Fibroblast of skin of right quadriceps (primary cell): ENCODE measurements at regions not wholly inside any gene's neighbourhood (a gene's known extent, or its start where the extent isn't known, plus 50 kb on each side); places are given as distances from the start of the nearest gene placed in this dataset.
"Not testable (repeated sequence)": the region's sequence is repeated elsewhere in the genome, so short reads cannot be mapped to it uniquely, and the experiment has no call there.

ENCODE experiments used
- DNase-seq: peaks from one replicate; pipeline ENCODE4 v3.0.0-alpha.2; 2013

DNA sequence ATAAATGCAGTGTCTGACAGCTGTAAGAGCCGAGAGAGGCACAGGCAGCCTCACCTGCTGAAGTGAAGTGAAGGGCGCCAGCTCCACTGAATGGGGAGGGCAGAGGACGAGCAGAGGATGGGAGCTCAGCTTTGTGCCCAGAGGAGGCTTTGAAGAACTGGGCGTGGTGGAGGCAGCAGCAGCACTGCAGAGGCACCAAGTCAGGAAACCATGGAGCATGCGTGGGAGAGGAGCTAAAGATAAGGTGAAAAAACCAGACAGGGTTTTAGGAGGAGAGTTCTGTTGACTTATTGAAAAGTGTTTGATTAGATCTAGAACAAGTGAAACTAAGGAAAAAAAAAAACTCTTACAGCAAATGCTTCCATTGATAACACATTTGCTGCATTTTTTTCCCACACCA, 216.4 kb downstream of the CXCL12 start:
- no peak for DNase-seq

DNA sequence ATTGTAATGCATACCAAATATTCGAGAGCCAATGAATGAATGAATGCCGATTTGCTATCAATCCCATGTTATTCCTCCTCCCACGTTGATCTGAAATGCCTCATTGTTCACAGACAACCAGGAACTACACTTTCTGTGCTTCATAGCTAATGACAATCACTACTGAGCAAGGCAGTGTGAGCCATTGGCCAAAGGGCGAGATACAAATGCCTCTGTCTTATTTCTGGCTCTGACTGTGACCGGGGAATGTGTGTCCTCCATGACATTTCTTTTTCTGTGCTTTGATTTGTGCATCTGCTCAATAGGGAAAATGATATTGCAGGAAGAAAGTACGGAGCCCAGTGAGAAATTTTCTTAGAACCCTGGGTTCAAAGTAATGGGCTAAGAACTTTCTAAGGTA, 217.1 kb downstream of the CXCL12 start:
- no peak for DNase-seq

DNA sequence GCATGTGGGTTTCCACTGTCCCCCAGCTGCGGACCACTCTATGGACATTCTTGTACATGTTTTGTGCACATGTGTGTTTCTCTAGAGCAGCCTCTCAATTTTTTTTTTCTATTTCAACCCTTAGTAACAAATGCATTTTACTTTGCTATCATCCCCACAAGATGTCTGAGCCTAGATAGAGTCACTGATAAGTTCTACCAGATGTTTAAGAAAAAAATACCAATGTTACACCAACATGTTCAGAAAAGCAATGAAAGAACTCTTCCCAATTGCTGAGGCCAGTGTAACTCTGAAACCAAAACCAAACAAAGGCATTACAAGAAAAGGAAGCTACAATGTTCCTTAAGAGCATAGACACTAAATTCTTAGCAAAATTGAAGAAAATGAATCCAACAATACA, 218.5 kb downstream of the CXCL12 start:
- no peak for DNase-seq

GRCh38 chr10:44164251-44164956, 220.5 kb downstream of the CXCL12 start:
- no peak for DNase-seq

GRCh38 chr10:44161184-44161583, 223.7 kb downstream of the CXCL12 start:
- DNase-seq: no peak

- no peak for DNase-seq
Observed at GRCh38 chr10:44157574-44157973, 227.3 kb downstream of the CXCL12 start.

GRCh38 chr10:44154956-44155355, 229.9 kb downstream of the CXCL12 start:
- DNase-seq: peak; percentile 75

DNA sequence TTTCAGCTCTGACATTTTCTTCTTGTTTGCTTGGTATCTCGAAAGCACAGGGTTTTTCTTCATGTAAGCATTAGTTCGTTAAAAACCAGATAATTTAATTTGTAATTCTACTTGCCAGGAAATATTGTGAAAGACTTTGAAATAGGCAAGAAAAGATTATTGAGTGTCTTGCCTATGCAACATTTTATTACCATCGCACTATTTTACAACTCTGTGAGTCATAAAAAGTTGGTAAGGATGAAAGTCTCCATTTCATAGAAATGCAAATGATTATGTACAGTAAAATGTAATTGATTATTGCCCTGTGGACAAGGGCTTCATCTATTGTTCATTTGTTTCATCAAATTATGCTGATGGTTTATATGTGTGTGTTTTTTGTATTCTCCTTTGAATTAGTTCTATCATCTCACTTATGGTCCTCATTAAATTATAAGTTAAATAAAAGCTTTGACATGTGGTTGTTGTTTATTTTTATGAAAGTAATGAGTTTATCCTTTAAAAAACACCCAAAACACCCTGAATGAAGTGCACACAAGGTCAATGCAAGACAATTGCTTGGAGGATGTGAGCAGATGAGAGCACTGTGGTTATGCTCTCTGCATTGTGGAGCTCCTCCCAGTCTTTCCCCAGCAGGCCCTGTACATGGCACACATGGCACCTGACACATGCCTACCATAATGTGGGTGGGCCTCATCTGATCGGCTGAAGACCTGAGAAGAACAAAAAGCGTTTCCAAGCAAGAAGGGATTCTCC, 230.8 kb downstream of the CXCL12 start:
- peak; percentile 65 for DNase-seq

GRCh38 chr10:44143556-44143955, 241.3 kb downstream of the CXCL12 start:
- no peak for DNase-seq

- peak; percentile 28 for DNase-seq
Observed at GRCh38 chr10:44132361-44133289, 252.3 kb downstream of the CXCL12 start.

- DNase-seq: no peak
Observed at GRCh38 chr10:44126291-44126717, 258.6 kb downstream of the CXCL12 start.

DNA sequence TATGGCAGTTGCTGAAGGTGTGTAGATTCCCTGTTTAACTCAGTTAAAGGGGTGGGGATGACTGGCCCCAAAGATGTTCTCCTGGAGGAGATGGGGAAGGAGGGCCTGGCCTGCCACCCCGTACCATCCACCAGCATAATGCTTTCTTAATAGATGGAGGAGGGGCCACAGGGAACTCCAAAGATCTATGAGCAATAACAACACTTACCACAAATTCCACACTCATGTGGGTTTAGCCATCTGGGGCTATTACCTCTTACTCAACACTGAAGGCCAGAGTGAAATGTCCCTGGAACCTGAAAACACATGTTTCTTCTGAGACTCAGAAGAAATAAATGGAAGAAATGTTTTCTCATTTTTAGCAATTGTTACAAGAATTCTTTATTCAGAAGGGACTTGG, 259.0 kb downstream of the CXCL12 start:
- peak; percentile 95 for DNase-seq

- no peak for DNase-seq
Observed at GRCh38 chr10:44118500-44118899, 266.4 kb downstream of the CXCL12 start.

GRCh38 chr10:44116474-44116873, 268.4 kb downstream of the CXCL12 start:
- DNase-seq: no peak

GRCh38 chr10:44115516-44115915, 269.4 kb downstream of the CXCL12 start:
- DNase-seq: no peak

DNA sequence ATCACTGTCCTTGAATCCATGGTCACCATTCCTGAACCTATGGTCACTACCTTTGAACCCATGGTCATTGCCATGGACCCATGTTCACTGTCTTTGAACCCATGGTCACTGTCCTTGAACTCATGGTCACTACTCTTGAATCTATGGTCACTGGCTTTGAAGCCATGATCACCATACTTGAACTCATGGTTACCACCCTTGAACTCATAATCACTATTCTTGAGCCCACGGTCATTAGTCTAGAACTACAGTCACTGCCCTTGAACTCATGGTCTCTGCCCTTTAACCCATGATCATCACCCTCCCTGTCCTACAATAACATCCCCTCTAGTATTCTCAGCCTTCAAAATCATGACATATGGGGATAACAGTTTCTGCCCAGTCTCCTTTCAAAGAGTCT, 270.5 kb downstream of the CXCL12 start:
- DNase-seq: no peak

DNA sequence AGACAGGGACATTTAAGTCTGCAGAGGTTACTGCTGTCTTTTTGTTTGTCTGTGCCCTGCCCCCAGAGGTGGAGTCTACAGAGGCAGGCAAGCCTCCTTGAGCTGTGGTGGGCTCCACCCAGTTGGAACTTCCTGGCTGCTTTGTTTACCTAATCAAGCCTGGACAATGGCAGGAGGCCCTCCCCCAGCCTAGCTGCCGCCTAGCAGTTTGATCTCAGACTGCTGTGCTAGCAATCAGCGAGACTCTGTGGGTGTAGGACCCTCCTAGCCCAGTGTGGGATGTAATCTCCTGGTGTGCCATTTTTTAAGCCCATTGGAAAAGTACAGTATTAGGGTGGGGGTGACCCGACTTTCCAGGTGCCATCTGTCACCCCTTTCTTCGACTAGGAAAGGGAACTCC, 272.6 kb downstream of the CXCL12 start:
- not testable (repeated sequence) for DNase-seq

DNA sequence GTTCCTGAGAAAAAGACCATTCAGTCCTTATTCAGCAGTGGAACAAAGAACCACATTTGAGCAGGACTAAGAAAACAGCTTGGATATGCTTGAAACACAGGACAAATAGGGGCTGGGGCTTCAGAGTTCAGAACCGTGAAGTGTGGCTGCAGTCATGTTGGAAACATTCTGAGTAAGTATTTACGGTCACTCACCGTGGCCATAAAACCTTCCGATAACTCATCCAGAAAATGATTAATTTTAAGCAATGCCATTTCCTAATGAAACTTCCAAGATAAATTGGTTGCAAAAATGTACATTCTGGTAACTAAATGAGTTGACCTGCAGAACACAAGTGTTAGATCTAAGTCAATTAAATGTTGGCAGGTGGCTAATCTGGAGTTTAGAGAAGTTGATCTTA, 279.2 kb downstream of the CXCL12 start:
- peak; percentile 43 for DNase-seq

DNA sequence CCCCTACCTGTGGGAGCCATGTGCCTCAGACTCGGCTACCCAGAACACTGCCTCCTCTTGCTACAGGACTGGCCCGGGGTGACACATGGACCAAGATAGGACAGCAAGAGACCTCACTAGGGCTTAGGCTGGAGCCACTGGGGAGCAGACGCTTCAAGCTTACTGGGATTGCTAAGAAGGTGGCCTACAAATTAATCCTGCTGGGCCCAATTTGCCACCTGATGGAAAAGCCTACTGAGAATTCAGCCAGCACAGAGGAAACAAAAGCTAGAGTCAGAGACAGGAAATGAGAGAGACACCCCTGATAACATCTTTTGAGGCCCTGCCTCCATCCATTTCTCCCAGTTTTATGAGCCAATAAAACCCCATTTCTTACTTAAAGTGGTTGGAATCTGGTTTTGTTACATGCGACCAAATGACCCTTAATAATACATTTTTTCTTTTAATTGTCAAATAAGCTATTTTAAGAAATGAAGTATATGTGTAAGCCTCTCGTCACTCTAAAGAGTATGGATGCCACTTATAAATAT, 282.1 kb downstream of the CXCL12 start:
- peak; percentile 36 for DNase-seq

DNA sequence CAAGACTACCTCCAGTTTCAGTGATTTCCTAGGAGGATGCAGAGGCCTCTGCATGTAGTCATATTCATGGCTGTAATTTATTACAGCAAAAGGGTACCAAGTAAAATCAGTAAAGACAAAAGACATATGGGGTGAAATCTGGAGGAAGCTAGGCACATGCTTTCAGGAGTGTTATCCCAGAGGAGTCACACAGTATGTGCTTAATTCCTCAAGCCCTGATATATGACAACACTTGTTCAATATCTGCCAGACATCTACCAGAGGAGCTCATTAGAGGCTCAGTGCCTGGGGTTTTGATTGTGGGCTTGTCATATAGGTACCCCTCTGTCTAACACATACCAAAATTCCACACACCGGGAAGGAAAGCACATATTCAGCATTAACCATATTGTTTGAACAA, 283.8 kb downstream of the CXCL12 start:
- DNase-seq: no peak

DNA sequence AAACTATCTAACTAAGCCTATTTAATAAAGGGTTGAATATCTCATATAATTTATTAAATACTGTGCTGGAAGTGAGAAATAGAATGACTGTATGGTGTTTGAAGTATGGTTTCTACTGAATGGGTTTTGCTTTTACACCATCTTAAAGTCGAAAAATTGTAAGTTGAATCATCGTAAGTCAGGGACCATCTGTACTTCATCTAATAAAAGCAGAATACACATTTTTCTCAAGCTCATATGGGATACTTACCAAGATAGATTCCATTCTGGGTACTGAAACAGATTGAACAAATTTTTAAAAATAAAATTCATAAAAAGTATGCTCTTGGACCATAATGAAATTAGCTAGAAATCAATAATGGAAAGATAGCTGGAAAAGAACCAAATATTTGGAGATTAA, 285.4 kb downstream of the CXCL12 start:
- no peak for DNase-seq

DNA sequence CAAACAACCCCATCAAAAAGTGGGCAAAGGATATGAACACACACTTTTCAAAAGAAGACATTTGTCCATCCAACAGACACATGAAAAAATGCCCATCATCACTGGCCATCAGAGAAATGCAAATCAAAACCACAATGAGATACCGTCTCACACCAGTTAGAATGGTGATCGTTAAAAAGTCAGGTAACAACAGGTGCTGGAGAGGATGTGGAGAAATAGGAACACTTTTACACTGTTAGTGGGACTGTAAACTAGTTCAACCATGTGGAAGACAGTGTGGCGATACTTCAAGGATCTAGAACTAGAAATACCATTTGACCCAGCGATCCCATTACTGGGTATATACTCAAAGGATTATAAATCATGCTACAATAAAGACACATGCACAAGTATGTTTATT, 288.7 kb downstream of the CXCL12 start:
- not testable (repeated sequence) for DNase-seq

DNA sequence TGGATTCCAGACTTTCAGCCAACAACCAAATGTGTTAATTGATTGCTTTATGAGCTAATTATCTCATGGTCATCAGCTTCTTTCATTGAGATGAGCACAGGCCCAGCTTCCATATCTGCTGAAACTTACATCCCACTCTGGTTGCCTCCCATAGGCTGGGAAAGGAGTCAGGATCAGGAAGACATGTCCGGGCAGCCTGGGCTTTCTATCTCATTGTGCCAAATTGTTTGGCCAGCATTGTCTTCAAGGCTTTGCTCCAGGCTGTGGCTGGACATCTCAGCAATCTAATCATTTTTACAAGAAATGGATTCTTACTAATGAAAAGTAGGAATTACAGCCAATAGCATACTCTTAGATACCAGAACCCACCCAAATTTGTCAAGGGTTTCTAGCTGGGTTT, 295.2 kb downstream of the CXCL12 start:
- no peak for DNase-seq
